AML-193 (cell line): ENCODE measurements at regions not wholly inside any gene's neighbourhood (a gene's known extent, or its start where the extent isn't known, plus 50 kb on each side); places are given as distances from the start of the nearest gene placed in this dataset.
"Not testable (repeated sequence)": the region's sequence is repeated elsewhere in the genome, so short reads cannot be mapped to it uniquely, and the experiment has no call there.

ENCODE experiments used
- DNase-seq, 2 experiments: peaks; one replicate each; lab custom pipeline; 2025; lab: John Stamatoyannopoulos, UW

DNA sequence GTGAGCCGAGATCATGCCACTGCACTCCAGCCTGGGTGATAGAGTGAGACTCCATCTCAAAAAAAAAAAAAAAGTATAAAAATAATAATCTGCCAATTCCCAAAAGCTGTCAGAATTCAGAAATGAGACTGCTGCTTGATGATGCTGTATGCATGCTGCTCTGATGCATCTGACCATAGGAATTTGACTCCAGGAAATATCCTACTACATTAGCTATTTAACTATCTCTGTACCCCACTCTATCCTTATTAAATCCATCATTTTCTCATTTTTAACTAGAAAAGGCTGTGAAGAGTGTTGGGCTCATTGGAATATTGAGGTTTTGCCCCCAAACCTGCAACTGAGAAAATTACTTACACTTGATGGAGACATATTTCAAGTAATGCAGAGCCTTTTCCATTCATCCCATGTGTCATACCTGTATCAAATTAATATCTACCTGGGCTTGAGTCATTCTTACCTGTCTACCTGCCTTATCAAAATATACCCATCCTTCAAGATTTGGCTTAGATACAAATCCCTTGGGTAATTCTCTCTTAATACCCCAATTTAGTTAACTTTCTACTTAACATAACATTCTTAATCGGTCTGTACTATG lies 135.2 kb upstream of the PREP start:
- no peak for DNase-seq

DNA sequence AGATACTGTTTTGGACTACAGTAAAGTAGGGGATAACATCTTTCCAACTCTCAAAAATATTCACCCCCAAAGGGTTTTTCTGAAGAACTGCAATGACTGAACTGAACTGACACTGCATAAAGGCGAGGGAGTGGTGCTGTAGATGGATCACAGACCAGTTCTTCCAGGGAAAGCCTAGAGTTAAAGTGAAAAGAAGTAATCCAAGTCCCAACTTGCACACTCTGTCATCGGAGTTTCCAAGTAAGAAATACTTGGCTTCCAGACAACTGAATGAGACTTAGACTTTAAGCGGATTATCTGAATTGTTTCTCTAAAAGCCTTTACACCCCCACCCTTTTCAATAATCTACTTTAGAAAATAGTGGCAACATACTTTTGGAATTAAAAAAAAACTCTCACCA lies 134.1 kb upstream of the PREP start:
- no peak for DNase-seq

DNA sequence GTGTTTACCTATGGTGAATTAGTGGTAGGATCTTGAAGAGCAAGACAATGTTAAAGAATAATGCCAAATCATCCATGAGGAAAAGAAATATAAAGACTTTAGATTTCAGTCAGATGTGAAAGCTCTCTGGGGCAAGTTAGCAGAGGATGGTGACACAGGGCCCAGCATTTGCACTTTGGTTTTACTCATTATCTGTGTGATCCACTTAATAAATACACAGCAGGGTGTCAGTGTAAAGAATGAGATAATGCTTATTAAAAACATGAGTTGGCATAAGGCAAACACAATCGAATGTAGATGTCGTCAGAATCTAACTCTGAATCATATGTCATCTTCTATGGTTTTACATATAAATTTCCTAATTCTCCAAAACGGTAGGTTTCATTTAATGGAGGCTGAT lies 130.4 kb upstream of the PREP start:
- no peak for DNase-seq

DNA sequence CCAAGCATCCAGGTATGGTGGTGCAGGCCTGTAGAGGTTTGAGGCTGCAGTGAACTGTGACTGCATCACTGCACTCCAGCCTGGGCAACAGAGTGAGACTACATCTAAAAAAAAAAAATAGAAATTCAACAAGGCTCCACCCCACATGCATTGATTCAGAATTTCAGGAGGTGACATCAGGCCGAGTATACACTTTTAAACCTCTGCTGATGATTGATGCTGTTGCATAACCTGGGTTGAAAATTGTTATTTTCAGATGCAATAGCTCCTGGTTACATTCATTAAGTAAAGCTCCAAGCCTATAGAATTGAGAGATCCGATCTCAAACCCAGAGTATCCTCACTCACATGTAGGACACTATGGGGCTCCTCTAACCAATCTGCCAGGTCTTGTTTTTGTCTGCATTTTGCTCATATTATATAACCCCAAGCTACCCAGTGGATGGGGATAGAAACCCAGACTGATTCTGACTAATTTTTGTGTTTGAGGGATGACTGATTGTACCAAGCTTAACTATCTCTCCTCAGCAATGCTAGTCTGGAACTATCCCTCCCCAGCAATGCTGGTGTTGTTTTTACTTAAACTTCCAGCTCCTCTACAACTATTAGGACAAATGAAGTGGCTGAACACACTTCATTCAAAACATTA lies 123.5 kb upstream of the PREP start:
- DNase-seq, result no peak

DNA sequence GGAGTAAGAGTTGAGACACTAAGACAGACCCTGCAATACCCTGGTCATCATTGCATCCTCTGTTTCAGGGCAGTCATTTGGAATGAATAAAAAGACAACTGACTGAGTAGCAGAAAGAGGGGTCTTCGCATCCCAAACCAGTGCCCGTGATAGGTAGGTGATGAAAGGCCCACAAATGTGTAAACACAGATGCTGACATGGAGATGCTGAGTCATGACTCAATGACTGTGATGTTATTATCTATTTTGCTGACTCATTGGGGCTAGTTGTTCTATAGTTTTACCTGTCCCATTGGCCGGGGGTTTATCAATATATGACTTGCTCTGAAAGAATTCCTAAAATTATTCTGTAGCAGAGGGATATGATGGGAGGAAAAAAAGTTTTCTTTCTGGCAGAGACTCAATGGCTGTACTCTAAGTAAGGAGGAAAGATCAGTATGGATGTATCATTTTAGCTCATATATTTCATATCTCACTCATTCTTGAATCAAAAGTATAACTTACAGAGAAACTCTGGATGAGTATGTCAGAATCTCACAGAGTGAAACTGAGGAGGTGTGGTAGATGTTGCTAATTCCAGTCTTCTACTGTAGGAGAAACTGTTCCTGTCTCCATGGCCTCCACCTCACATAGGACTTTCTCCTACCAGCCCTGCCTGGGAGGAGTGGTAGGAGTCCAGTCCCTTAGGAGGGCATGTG lies 119.9 kb upstream of the PREP start:
- DNase-seq, result no peak

DNA sequence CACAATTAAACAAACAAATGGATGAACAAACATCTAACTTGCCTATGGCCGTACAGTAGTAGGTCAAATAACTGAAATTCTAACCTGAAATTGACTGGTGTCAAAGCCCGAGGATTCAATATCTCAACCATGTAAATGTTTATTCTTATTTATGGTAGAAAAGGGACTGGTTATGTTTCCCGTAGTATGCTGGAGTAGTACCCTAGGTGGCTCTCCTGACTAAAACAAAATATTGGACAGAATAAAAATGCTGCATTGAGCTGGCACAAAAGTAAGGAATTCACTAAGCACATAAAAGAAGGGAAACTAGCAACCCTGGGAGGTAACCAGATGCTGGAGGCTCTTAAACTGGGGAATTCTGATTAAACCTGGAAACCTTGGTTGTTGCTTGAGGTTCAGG lies 117.1 kb upstream of the PREP start:
- DNase-seq, result no peak

DNA sequence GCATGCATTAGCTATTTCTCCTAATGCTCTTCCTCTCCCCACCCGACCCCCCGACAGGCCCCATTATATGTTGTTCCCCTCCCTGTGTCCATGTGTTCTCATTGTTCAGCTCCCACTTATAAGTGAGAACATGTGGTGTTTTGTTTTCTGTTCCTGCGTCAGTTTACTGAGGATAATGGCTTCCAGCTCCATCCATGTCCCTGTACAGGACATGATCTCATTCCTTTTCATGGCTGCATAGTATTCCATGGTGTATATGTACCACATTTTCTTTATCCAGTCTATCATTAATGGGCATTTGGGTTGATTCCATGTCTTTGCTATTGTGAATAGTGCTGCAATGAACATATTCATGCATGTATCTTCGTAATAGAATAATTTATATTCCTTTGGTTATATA lies 116.1 kb upstream of the PREP start:
- DNase-seq, result not testable (repeated sequence)

DNA sequence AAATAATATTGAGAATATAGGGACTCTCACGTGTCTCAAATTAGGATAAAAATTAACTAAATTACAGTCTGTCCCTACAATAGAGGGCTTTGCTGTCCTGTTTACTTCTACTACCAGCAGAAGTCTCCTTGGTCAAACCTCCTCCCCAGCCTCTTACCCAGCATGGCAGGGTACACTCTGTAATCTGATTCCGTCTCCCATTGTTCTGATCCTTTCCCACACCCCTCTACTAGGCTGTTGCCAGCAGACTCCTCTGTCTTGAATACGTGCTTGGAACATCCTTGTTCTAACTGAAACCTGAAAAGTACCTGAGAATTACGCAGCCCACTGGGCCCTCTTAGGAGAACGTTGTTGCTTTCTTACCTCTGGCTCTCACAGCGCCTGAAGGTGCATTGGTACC lies 112.2 kb upstream of the PREP start:
- no peak for DNase-seq

DNA sequence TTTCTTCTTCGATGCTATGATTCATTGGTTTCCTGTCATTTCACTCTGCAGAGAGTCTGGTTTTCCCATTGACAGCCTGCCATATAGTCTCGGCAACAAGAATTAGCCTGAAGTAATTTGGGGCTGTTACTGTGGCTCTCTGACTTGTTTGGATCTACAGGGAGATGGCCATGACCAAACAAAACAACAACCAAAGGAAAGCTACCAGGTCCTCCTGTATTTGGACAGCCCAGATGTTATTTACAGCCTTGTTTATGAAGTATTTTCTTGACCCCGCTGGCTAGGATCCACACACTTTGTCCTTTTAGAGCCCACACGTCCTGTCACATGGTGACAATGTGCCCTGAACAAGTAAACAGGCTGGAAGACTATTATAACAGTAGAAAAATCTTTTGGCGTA lies 111.4 kb upstream of the PREP start:
- no peak for DNase-seq

DNA sequence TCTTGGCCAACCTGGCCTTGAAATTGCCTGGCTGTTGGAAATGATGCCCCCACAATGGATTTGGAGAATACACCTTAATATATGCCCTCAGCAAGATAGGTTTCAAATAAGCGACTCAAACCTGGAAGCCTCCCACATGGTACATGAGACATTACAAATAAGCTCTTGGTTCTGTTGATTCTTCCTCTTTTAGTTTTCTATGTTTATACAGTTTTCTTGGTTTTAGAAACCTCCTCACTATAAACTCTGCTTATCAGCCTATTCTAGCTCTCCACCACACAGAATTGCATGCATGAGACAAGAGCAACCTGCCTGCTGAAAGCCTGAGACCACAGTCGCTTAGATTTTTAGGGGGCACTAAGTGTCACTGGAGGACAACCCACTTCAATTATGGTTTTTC lies 108.8 kb upstream of the PREP start:
- DNase-seq, result no peak

DNA sequence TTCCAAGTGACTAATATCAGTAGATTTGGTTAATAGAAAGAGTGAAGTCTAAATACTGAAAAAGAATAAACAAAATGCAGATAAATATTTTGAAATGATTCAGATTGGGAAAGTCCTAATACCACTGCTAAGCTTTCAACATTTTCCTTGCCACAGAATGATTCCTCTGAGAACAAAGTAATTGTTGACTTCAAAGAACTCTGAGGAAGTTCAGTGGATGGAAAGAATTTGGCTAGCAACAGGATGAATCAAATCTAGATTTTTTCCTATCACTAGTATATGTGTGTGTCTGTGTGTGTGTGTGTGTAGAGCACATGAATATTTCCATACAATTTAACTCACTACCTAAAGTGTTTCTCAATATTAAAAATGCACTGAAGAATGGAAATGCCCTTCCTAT lies 107.9 kb upstream of the PREP start:
- DNase-seq, result no peak

DNA sequence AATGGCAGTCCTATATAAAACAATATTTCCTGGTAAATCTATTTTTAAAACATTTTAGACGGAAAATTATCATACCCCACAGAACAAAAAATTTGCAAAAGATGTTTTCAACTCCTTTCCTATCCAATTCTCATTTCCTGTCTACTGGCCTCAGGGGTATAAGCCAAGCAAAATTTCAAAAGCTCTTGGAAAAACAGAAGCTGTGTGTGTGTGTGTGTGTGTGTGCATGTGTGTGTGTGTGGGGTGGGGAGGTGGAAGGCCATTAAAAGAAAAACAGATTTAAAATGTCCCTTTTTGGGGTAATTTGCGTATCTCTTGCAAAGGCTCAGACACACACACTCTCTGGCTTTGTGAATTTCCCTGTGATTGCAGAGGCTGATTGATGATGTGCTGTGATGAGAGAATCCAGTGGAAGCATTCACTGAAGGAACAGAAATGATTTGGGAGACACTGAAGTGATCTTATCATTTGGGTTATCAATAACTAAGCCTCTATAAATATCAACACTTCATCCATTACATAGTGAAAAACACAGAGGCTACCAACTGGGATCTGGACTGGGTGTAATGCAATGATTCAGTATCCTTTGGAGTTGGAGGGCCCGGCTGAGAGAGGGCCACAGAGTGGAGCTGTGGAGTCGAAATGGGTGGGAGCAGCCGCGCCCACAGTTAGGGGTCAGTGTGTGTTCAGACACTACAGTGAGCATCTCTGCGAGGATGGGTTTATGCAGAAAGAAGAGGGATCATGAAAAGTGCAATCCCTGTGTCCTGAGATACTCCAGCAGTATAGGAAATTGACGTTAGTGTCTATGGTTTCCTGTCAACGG lies 106.8 kb upstream of the PREP start:
- DNase-seq, result no peak

DNA sequence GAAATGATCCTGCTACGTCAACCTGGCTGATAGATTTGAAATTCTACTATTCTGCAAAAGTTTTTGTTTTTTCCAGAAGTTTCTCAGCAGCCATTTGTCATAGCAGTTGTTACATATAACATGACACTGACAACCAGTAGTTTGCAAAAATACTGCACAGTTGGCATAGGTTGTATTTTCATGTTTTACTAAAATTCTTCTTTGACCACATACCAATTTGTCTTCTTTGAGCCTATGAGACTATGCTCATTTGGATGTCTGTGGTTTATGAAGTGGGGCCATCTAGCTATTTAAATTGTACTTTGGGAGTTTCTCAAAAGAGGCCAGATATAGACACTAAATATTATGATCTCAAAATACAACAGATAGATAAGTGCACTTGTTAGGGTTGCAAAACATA lies 104.9 kb upstream of the PREP start:
- no peak for DNase-seq

DNA sequence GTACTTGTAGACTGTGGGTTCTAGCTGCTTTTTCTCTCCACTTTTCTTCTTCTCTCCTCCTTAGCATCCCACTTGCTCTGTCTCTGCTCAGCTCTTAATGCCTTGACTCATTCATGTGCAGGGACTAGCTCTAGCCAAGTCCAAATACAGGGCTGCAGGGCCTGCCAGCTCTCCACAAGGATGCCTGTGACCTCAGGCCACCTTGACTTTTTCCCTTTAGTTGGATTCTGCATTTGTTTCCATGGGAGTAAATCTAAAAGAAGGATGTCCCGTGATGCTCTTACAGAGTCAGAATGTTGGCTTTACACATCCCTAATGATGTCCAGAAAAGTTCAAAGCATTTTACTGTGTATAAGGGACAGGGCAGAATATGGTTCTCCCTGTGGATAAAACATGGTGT lies 101.8 kb upstream of the PREP start:
- DNase-seq, result no peak

DNA sequence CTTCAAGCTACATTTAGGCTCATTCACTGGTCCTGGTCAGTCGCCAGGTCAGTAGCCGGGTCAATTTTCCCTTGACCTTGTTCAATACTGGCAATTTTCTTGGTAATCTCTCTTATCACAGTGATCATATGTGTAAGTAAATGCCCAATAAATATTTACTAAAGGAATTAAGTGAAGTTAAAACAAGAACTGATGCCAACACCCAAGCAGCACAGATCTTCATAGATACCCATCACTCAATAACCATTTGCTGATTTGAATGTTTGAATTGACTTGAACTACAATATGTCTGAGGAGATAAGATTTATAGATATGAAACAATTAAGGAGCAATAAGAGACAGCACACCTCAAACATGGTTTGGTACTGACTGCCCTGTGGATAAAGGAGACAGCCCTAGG lies 100.8 kb upstream of the PREP start:
- DNase-seq, result no peak

DNA sequence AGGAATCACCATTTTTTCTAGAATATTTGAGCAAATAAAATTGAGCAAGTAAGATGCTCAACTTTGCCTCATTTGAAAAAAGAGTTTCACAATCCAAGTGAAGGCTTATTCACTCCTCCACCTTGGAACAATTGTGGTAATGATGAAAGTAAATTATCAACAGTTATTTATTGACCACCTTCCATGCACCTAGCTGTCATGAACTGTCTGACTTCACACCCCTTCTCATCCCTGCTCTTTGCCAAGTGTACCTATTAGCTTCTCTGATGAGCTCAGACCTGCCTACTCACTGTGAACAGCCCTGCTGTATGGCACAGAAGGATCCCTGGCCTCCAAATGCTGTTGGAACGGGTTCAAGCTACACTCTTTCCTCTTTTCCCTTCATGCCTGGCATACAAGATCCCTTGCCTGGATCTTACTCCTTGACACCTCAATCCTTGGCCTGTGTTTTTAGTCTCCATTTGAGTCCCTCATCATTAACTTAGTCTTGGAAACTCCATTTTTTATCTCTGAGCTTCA lies 99.0 kb upstream of the PREP start:
- DNase-seq, result no peak

DNA sequence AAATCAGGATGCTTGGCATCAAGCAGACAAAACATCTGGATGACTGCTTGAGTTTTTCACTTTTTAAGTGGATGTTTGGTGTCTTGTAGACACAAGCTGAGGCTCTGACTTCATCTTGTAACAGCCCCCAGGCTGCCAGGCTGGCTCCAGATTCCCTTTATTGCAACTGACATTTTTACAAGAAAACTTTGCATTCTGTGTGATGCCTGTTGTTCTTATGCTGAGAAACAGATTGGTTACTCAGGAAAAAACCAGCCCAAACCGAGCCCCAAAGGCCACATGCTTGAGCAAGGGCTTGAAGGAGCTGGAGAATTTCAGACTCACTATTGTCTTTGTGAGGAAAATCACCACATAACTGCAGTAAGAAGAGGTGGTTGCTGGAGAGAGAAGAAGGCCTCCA lies 98.4 kb upstream of the PREP start:
- DNase-seq, result no peak

DNA sequence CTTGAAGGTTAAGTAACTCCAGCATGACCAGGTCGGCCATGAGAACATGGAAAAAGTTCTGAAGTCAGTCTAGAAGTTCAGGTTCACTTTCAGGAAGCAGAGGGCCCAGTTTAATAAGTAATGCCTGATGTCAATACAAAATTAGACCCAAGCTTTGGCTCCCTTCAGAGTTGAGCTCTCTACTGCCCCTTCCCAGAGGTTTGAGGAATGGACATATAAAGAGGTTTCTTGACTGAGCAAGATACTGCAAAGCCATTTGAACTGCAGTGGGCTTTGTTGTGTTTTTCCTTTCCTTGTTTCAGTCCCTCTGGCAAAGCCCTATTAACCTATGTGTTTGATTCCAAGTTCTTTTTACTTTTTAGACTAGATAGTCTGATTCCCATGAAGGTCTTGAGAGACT lies 97.8 kb upstream of the PREP start:
- DNase-seq, result no peak

DNA sequence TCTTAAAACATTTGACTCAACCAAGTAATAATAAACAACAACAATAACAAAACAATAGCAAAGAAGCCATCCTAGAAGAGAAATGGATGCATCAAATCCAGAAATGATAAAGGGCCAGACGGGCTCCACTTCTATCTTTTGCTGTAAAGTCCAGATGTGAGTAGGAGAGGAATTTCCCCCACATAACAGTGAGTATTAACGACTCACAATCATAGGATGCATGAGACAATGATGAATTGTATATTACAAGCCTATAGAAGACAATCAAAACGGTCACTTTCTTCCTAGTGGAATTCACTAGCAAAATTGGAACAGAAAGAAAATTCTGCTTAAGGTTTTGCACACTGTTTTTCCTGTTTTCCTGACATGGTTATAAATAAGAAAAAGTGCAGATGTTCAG lies 97.0 kb upstream of the PREP start:
- DNase-seq, result no peak

DNA sequence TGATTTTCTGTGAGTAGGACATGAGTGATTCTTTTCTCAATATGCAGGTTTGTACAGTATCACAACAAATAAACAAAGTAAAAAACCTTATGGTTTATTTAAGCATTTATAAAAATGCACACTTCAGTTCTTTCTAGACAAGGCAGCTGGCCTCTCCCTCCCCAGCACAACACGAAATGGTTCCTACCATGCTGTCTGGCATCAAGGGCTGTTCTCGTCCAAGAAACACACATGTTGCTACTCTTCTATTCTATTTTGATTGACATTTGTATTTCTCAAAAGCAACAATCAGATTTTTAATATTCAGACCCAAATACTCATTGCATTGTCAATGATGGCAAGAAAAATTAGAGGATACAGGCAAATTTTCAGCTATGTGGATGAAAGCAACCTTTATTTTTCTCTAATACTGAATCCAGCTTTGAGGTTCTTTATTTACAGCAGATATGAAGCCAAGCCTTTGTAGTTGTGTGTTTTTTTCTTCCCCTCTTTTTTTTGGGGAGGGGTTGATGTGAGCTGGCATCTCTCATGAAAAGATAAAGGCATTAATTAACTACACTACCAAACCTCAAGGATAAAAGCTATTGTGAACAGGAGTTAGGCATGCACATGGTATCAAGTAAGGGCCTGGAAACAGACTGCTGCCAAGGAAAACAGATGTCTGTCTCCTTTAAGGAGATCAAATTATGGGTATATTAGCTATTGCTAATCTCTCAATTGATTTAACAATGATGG lies 96.4 kb upstream of the PREP start:
- no peak for DNase-seq

DNA sequence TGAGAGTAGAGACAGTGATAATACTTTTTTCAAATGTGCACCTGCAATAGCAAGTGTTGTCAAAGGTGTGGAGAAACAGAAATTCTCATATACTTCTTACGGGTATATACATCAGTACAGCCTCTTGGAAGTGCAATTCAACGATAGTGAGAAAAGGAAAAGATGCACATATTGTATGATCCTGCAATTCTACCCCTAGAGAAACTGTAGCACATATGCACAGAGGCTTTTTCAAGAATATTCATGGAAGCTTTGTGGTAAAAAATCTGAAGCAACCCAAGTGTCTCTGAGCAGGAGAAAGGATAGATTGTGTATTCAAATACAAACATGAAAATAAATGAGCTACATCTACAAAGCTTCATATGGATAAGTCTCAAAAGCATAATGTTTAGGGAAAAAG lies 94.7 kb upstream of the PREP start:
- DNase-seq, result no peak

DNA sequence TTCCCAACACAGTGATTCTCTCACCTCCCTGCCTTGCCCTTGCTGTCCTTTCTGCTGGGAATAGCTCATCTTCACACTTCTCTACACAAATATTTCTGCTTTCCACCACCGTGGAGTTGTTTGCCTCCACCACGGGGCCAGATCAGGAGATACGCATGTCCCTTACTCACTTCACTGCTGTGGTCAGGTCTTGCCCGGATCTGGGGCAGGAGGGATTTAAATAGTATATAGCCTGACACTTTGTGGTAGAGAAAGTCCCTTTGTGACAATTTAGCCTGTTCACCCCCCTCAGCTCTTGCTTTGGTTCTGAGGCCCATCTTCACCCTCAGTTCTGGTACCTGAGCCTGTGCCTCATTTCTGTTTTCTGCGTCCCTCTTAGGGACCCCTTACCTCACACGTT lies 92.6 kb upstream of the PREP start:
- DNase-seq, result no peak
